HUES64 (cell line): ENCODE measurements at regions not wholly inside any gene's neighbourhood (a gene's known extent, or its start where the extent isn't known, plus 50 kb on each side); places are given as distances from the start of the nearest gene placed in this dataset.

ENCODE experiments used
- H3K27ac ChIP-seq: 2 replicates; pipeline ENCODE4 v1.7.0; 2013; ENCODE audit warnings: low read depth, low read length, inconsistent platforms
- H3K27me3 ChIP-seq: 2 replicates; pipeline ENCODE4 v1.6.1; 2013; ENCODE audit warnings: mild to moderate bottlenecking, low read length; ENCODE audit not compliant: insufficient read depth
- H3K36me3 ChIP-seq: 2 replicates; pipeline ENCODE4 v1.6.1; 2013; ENCODE audit warnings: mild to moderate bottlenecking, low read length; ENCODE audit not compliant: insufficient read depth
- H3K4me1 ChIP-seq: 2 replicates; pipeline ENCODE4 v1.6.1; 2013; ENCODE audit warnings: mild to moderate bottlenecking, low read length, moderate library complexity; ENCODE audit not compliant: insufficient read depth
- H3K4me3 ChIP-seq: 2 replicates; pipeline ENCODE4 v1.5.1; 2013; ENCODE audit warnings: mild to moderate bottlenecking, low read length, moderate library complexity
- H3K9ac ChIP-seq: 2 replicates; pipeline ENCODE4 v1.6.1; 2013; ENCODE audit warnings: mild to moderate bottlenecking, low read depth, low read length
- H3K9me3 ChIP-seq: 2 replicates; pipeline ENCODE4 v1.6.1; 2013; ENCODE audit warnings: low read depth, low read length; ENCODE audit not compliant: insufficient read depth
- WGBS: fragments of 150-250, 120-280 bp; methylation state at CpG from one replicate; pipeline ENCODE4 v1.1.7; 2013; ENCODE audit warnings: missing lambda C conversion rate; 5-methylcytosine and 5-hydroxymethylcytosine counted together

GRCh38 chr10:60513281-60513680 is 123.6 kb upstream of the ANK3 start:
- Histone ChIP-seq H3K4me1 (peaks cover 15% of the 10 kb centered on the region; the same call in 1 of the 2 replicates), H3K9ac (no peak overlapping the region), H3K27me3 (no peaks in the 10 kb centered on the region), H3K4me3 (no peak overlapping the region), H3K36me3 (no peaks in the 10 kb centered on the region), H3K27ac (no peak overlapping the region), H3K9me3 (no peaks in the 10 kb centered on the region)

GRCh38 chr10:60511477-60512229 is 122.0 kb upstream of the ANK3 start:
- Histone ChIP-seq H3K4me1 (peaks cover 15% of the 10 kb centered on the region; the same call in 1 of the 2 replicates), H3K9ac (no peak overlapping the region), H3K9me3 (no peaks in the 10 kb centered on the region), H3K4me3 (no peak overlapping the region), H3K27ac (no peak overlapping the region), H3K36me3 (no peaks in the 10 kb centered on the region), H3K27me3 (no peaks in the 10 kb centered on the region)
- 82% methylated on average over 1 of the region's 2 CpGs for WGBS

GRCh38 chr10:60508831-60509230 is 119.2 kb upstream of the ANK3 start:
- 91% methylated on average over 2 of the region's 2 CpGs for WGBS
- H3K4me3 ChIP-seq: no peak overlapping the region
- H3K4me1 ChIP-seq: peaks cover 14% of the 10 kb centered on the region; the same call in 1 of the 2 replicates
- no peaks in the 10 kb centered on the region for H3K36me3 ChIP-seq
- no peak overlapping the region for H3K27ac ChIP-seq
- no peak overlapping the region for H3K9ac ChIP-seq
- H3K9me3 ChIP-seq: no peaks in the 10 kb centered on the region
- H3K27me3 ChIP-seq: no peaks in the 10 kb centered on the region

- no peaks in the 10 kb centered on the region for H3K27me3 ChIP-seq
- 97% methylated on average over 3 of the region's 3 CpGs for WGBS
- no peak overlapping the region for H3K4me3 ChIP-seq
Observed at GRCh38 chr10:60508037-60508436, 118.4 kb upstream of the ANK3 start.

GRCh38 chr10:60502621-60503020 is 112.9 kb upstream of the ANK3 start:
- Histone ChIP-seq H3K27ac (no peak overlapping the region), H3K9me3 (no peaks in the 10 kb centered on the region), H3K36me3 (no peaks in the 10 kb centered on the region), H3K27me3 (no peaks in the 10 kb centered on the region), H3K4me1 (peaks cover 6% of the 10 kb centered on the region; the same call in 1 of the 2 replicates), H3K9ac (no peak overlapping the region), H3K4me3 (no peak overlapping the region)
- 95% methylated on average over 3 of the region's 4 CpGs for WGBS

More at GRCh38 chr10:60508037-60508436, 118.4 kb upstream of the ANK3 start:
- Histone ChIP-seq H3K9ac (no peak overlapping the region), H3K36me3 (no peaks in the 10 kb centered on the region), H3K27ac (no peak overlapping the region), H3K4me1 (peaks cover 14% of the 10 kb centered on the region; the same call in 1 of the 2 replicates), H3K9me3 (no peaks in the 10 kb centered on the region)

- H3K4me3 ChIP-seq: no peak overlapping the region
- H3K36me3 ChIP-seq: no peaks in the 10 kb centered on the region
- H3K9me3 ChIP-seq: no peaks in the 10 kb centered on the region
- H3K4me1 ChIP-seq: no peaks in the 10 kb centered on the region
- no peaks in the 10 kb centered on the region for H3K27me3 ChIP-seq
- 88% methylated on average over 2 of the region's 3 CpGs for WGBS
- H3K27ac ChIP-seq: no peak overlapping the region
- no peak overlapping the region for H3K9ac ChIP-seq
Observed at GRCh38 chr10:60498985-60499384, 109.3 kb upstream of the ANK3 start.

- Histone ChIP-seq H3K27me3 (no peaks in the 10 kb centered on the region), H3K9ac (no peak overlapping the region), H3K27ac (no peak overlapping the region), H3K9me3 (no peaks in the 10 kb centered on the region), H3K4me1 (no peaks in the 10 kb centered on the region), H3K4me3 (no peak overlapping the region), H3K36me3 (no peaks in the 10 kb centered on the region)
- 84% methylated on average over 1 of the region's 1 CpG for WGBS
Observed at GRCh38 chr10:60497364-60497763, 107.7 kb upstream of the ANK3 start.

GRCh38 chr10:60496181-60496580 is 106.5 kb upstream of the ANK3 start:
- no peaks in the 10 kb centered on the region for H3K4me1 ChIP-seq
- no peaks in the 10 kb centered on the region for H3K27me3 ChIP-seq
- no peaks in the 10 kb centered on the region for H3K9me3 ChIP-seq
- WGBS: 100% methylated on average over 2 of the region's 2 CpGs
- H3K9ac ChIP-seq: no peak overlapping the region
- no peaks in the 10 kb centered on the region for H3K36me3 ChIP-seq
- H3K27ac ChIP-seq: no peak overlapping the region
- H3K4me3 ChIP-seq: no peak overlapping the region

GRCh38 chr10:60495338-60496055 is 105.8 kb upstream of the ANK3 start:
- Histone ChIP-seq H3K27ac (no peak overlapping the region), H3K4me1 (no peaks in the 10 kb centered on the region), H3K9ac (no peak overlapping the region), H3K27me3 (no peaks in the 10 kb centered on the region), H3K9me3 (no peaks in the 10 kb centered on the region), H3K4me3 (no peak overlapping the region), H3K36me3 (no peaks in the 10 kb centered on the region)
- WGBS: 84% methylated on average over 1 of the region's 1 CpG

- no peak overlapping the region for H3K9ac ChIP-seq
- H3K4me1 ChIP-seq: no peaks in the 10 kb centered on the region
- no peaks in the 10 kb centered on the region for H3K36me3 ChIP-seq
- H3K27me3 ChIP-seq: no peaks in the 10 kb centered on the region
- WGBS: 100% methylated on average over 1 of the region's 2 CpGs
- no peaks in the 10 kb centered on the region for H3K9me3 ChIP-seq
- H3K27ac ChIP-seq: no peak overlapping the region
- no peak overlapping the region for H3K4me3 ChIP-seq
Observed at GRCh38 chr10:60494774-60495173, 105.1 kb upstream of the ANK3 start.

GRCh38 chr10:60491162-60491561 is 101.5 kb upstream of the ANK3 start:
- Histone ChIP-seq H3K27ac (no peak overlapping the region), H3K9ac (no peak overlapping the region), H3K36me3 (no peaks in the 10 kb centered on the region), H3K4me3 (no peak overlapping the region), H3K27me3 (no peaks in the 10 kb centered on the region), H3K9me3 (no peaks in the 10 kb centered on the region), H3K4me1 (no peaks in the 10 kb centered on the region)
- 94% methylated on average over 2 of the region's 2 CpGs for WGBS
